ENCODE measurements at regions not wholly inside any gene's neighbourhood (a gene's known extent, or its start where the extent isn't known, plus 50 kb on each side); places are given as distances from the start of the nearest gene placed in this dataset.

- Histone ChIP-seq H3K9ac (ENCODE audit: low read depth in 2 of 2, low read length in 2 of 2) (no peak overlapping the region), H3K27ac (no peak overlapping the region), H3K36me3 (no peaks in the 10 kb centered on the region), H3K9me3 (no peaks in the 10 kb centered on the region), H3K4me1 (no peaks in the 10 kb centered on the region), H3K4me3 (no peak overlapping the region), H3K27me3 (no peaks in the 10 kb centered on the region)
- no peak for TF ChIP-seq CTCF (IDR thresholded peaks at IDR 0.05)
- no peak for DNase-seq
- intact Hi-C loops (cut with DNase I) = no loop called here
Measured at GRCh38 chr2:21253311-21254027, 129.7 kb downstream of the TDRD15 start.

- Histone ChIP-seq H3K36me3 (no peaks in the 10 kb centered on the region), H3K4me1 (no peaks in the 10 kb centered on the region), H3K27me3 (no peaks in the 10 kb centered on the region), H3K27ac (no peak overlapping the region), H3K9ac (ENCODE audit: low read depth in 2 of 2, low read length in 2 of 2) (no peak overlapping the region), H3K4me3 (no peak overlapping the region), H3K9me3 (no peaks in the 10 kb centered on the region)
- intact Hi-C loops (cut with DNase I) = no loop called here
- no peak for TF ChIP-seq CTCF (IDR thresholded peaks at IDR 0.05)
- DNase-seq = no peak
Measured at GRCh38 chr2:21254170-21254965, 130.6 kb downstream of the TDRD15 start.

- Histone ChIP-seq H3K4me3 (no peak overlapping the region), H3K9me3 (no peaks in the 10 kb centered on the region), H3K4me1 (no peaks in the 10 kb centered on the region), H3K36me3 (no peaks in the 10 kb centered on the region), H3K27me3 (no peaks in the 10 kb centered on the region), H3K9ac (ENCODE audit: low read depth in 2 of 2, low read length in 2 of 2) (no peak overlapping the region), H3K27ac (no peak overlapping the region)
- no peak for TF ChIP-seq CTCF (IDR thresholded peaks at IDR 0.05)
- DNase-seq = peak; percentile 64
- intact Hi-C loops (cut with DNase I) = no loop called here
Measured at GRCh38 chr2:21256006-21256405, 132.2 kb downstream of the TDRD15 start.

- TF ChIP-seq CTCF (IDR thresholded peaks at IDR 0.05) = no peak
- Histone ChIP-seq H3K27me3 (no peaks in the 10 kb centered on the region), H3K4me1 (no peaks in the 10 kb centered on the region), H3K9me3 (no peaks in the 10 kb centered on the region), H3K9ac (ENCODE audit: low read depth in 2 of 2, low read length in 2 of 2) (no peak overlapping the region), H3K4me3 (no peak overlapping the region), H3K36me3 (no peaks in the 10 kb centered on the region), H3K27ac (no peak overlapping the region)
- intact Hi-C loops (cut with DNase I) = no loop called here
- DNase-seq = no peak
Measured at GRCh38 chr2:21257621-21258020, 133.9 kb downstream of the TDRD15 start.

GRCh38 chr2:21258082-21258481, 134.3 kb downstream of the TDRD15 start:
- no peak for TF ChIP-seq CTCF (IDR thresholded peaks at IDR 0.05)
- H3K36me3 ChIP-seq = no peaks in the 10 kb centered on the region
- no peak for DNase-seq
- no peaks in the 10 kb centered on the region for H3K4me1 ChIP-seq
- no peak overlapping the region for H3K4me3 ChIP-seq
- intact Hi-C loops (cut with DNase I) = no loop called here
- no peak overlapping the region for H3K9ac ChIP-seq (ENCODE audit: low read depth in 2 of 2, low read length in 2 of 2)
- H3K27me3 ChIP-seq = no peaks in the 10 kb centered on the region
- H3K9me3 ChIP-seq = no peaks in the 10 kb centered on the region
- no peak overlapping the region for H3K27ac ChIP-seq

Data from colonic mucosa (tissue), 4 donors.